ENCODE measurements at regions not wholly inside any gene's neighbourhood (a gene's known extent, or its start where the extent isn't known, plus 50 kb on each side); places are given as distances from the start of the nearest gene placed in this dataset.

DNA sequence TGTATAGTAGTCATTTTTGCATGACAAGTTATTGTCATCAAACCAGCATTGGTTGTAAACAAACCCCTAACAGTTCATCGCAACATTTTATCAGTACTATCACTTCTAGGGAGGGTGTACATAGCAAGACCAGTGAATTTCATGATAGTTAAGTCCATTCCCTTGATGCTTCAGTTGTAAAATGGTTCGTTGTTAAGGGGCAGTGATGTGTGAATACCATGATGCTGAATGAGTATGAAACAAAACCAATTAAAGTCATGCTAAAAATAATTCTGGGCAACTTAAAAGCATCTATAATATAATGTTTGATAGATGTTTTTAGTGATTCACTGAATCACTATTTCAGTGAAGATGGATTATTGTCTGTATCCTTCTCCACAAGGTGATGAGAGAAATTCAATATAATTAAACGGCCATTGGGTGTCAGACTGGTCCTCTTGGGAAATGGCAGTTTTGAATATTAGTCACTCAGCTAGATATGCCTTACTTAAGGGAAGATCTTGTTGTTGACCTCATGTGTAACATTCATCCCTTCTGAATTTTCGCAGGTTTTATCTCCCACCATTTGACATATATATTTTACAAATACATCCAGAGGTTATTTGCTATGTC lies 742.2 kb upstream of the TMPRSS15 start:
- H3K27me3 ChIP-seq (ENCODE audit: insufficient read depth, insufficient read length) = no peaks in the 10 kb centered on the region

DNA sequence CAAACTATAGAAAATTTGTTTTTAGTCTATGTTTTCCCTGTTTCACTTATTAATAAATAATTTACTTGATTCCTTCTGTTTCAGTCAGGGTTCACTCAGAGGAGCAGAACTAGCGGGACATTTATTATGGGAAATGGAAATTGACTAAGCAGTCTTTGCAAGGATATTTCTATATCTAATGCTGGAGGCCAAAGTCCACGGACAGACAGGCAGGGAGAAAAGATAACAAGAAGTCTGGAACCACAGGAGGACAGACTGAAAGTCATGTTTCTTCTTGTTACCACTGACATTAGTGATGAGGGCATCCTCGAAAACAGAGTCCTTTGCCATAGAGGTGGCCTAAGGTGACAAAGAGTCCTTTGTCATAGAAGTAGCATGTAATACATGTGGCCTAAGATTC lies 744.5 kb upstream of the TMPRSS15 start:
- no peaks in the 10 kb centered on the region for H3K27me3 ChIP-seq (ENCODE audit: insufficient read depth, insufficient read length)
- no peaks in the 10 kb centered on the region for H3K36me3 ChIP-seq (ENCODE audit: insufficient read depth, insufficient read length, low read length)
- H3K9me3 ChIP-seq (ENCODE audit: insufficient read depth, low read length) = no peaks in the 10 kb centered on the region
- TF ChIP-seq SUZ12 (IDR thresholded peaks at IDR 0.05; ENCODE audit: extremely low read depth, insufficient read depth, insufficient read length) = no peak
- no peak for DNase-seq (ENCODE audit: low read depth, low spot score)
- no peak overlapping the region for H3K4me3 ChIP-seq (ENCODE audit: insufficient read length, low read depth)
- no peaks in the 10 kb centered on the region for H3K4me1 ChIP-seq (ENCODE audit: insufficient read depth, insufficient read length)
- no peak overlapping the region for H3K9ac ChIP-seq (ENCODE audit: insufficient read length, low read depth)

More for the DNA sequence above, 742.2 kb upstream of the TMPRSS15 start:
- Histone ChIP-seq H3K9me3 (ENCODE audit: insufficient read depth, low read length) (no peaks in the 10 kb centered on the region), H3K36me3 (ENCODE audit: insufficient read depth, insufficient read length, low read length) (no peaks in the 10 kb centered on the region), H3K4me3 (ENCODE audit: insufficient read length, low read depth) (no peak overlapping the region), H3K9ac (ENCODE audit: insufficient read length, low read depth) (no peak overlapping the region), H3K4me1 (ENCODE audit: insufficient read depth, insufficient read length) (no peaks in the 10 kb centered on the region)
- no peak for DNase-seq (ENCODE audit: low read depth, low spot score)
- TF ChIP-seq YY1 (IDR thresholded peaks at IDR 0.05; ENCODE audit: insufficient read depth, insufficient read length) (no peak), SUZ12 (IDR thresholded peaks at IDR 0.05; ENCODE audit: extremely low read depth, insufficient read depth, insufficient read length) (no peak), ZNF274 (IDR thresholded peaks at IDR 0.05; ENCODE audit: low read depth, low read length) (no peak)

DNA sequence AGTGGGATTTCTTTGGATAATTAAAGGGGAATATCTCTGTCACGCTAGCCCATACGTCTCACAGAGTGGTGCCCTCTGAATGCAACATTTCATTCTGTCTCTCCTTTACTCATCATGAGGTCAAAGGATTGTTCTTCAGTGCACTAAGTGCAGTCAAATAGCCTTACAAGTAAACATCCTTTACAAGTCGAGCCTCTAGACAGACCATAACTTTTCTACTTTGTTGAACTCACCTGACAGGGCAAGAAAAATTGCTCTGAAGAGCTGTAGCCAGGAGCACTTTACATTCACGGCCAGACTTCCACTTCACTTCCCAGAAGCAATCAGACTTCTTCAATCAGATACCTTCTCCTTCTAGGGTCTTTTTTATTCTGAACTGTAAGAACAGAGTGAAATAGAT lies 768.0 kb upstream of the TMPRSS15 start:
- H3K36me3 ChIP-seq (ENCODE audit: insufficient read depth, insufficient read length, low read length) = no peaks in the 10 kb centered on the region
- H3K4me3 ChIP-seq (ENCODE audit: insufficient read length, low read depth) = no peak overlapping the region
- no peak for TF ChIP-seq ZNF274 (IDR thresholded peaks at IDR 0.05; ENCODE audit: low read depth, low read length)
- TF ChIP-seq YY1 (IDR thresholded peaks at IDR 0.05; ENCODE audit: insufficient read depth, insufficient read length) = no peak
- TF ChIP-seq SUZ12 (IDR thresholded peaks at IDR 0.05; ENCODE audit: extremely low read depth, insufficient read depth, insufficient read length) = no peak
- no peak for DNase-seq (ENCODE audit: low read depth, low spot score)
- H3K27me3 ChIP-seq (ENCODE audit: insufficient read depth, insufficient read length) = no peaks in the 10 kb centered on the region
- H3K9me3 ChIP-seq (ENCODE audit: insufficient read depth, low read length) = no peaks in the 10 kb centered on the region
- H3K9ac ChIP-seq (ENCODE audit: insufficient read length, low read depth) = no peak overlapping the region
- no peaks in the 10 kb centered on the region for H3K4me1 ChIP-seq (ENCODE audit: insufficient read depth, insufficient read length)

DNA sequence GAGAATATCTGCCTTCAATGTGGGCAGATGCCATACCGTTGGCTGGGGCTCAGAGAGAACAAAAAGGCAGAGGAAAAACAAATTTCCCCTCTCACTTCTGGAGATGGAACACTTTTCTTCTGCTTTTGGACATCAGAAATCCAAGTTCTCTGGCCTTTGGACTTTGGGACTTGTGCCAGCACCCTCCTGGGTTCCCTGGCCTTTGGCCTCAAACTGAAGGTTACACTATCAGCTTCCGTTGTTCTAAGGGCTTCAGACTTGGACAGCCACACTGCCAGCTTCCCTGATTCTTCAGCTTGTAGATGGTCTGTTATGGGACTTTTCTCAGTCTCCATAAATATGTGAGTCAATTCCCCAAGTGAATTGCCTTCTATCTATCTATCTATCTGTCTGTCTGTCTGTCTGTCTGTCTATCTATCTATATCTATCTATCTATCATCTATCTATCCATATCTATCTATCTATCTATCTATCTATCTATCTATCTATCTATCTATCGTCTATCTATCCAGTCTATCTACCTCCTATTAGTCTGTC lies 778.1 kb upstream of the TMPRSS15 start:
- Histone ChIP-seq H3K4me3 (ENCODE audit: insufficient read length, low read depth) (no peak overlapping the region), H3K9ac (ENCODE audit: insufficient read length, low read depth) (no peak overlapping the region), H3K4me1 (ENCODE audit: insufficient read depth, insufficient read length) (no peaks in the 10 kb centered on the region), H3K27me3 (ENCODE audit: insufficient read depth, insufficient read length) (no peaks in the 10 kb centered on the region), H3K9me3 (ENCODE audit: insufficient read depth, low read length) (no peaks in the 10 kb centered on the region), H3K36me3 (ENCODE audit: insufficient read depth, insufficient read length, low read length) (no peaks in the 10 kb centered on the region)
- DNase-seq (ENCODE audit: low read depth, low spot score) = no peak
- TF ChIP-seq YY1 (IDR thresholded peaks at IDR 0.05; ENCODE audit: insufficient read depth, insufficient read length) = no peak
- no peak for TF ChIP-seq SUZ12 (IDR thresholded peaks at IDR 0.05; ENCODE audit: extremely low read depth, insufficient read depth, insufficient read length)
- TF ChIP-seq ZNF274 (IDR thresholded peaks at IDR 0.05; ENCODE audit: low read depth, low read length) = no peak

DNA sequence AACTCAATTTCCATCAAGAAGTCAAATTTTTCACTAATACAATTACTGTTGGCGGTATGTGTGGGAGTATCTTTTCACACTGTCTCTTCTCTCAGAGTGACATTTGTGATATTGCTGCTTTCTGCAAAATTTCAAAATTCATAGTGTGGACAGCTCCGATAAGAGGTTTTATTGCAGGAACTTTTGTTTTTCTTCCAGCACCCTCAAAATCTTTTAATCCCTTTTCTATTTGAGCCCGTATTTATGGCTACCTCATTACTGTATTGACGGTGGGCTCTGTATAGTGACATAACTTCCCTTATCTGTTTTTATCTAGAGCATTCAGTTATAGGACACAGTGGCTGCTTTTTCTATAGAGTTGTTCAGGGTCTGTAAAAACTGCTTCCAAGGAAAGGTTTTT lies 794.4 kb upstream of the TMPRSS15 start:
- Histone ChIP-seq H3K9ac (ENCODE audit: insufficient read length, low read depth) (no peak overlapping the region), H3K27me3 (ENCODE audit: insufficient read depth, insufficient read length) (no peaks in the 10 kb centered on the region), H3K4me3 (ENCODE audit: insufficient read length, low read depth) (no peak overlapping the region), H3K9me3 (ENCODE audit: insufficient read depth, low read length) (no peaks in the 10 kb centered on the region), H3K36me3 (ENCODE audit: insufficient read depth, insufficient read length, low read length) (no peaks in the 10 kb centered on the region), H3K4me1 (ENCODE audit: insufficient read depth, insufficient read length) (no peaks in the 10 kb centered on the region)
- DNase-seq (ENCODE audit: low read depth, low spot score) = no peak
- TF ChIP-seq YY1 (IDR thresholded peaks at IDR 0.05; ENCODE audit: insufficient read depth, insufficient read length) (no peak), ZNF274 (IDR thresholded peaks at IDR 0.05; ENCODE audit: low read depth, low read length) (no peak), SUZ12 (IDR thresholded peaks at IDR 0.05; ENCODE audit: extremely low read depth, insufficient read depth, insufficient read length) (no peak)

DNA sequence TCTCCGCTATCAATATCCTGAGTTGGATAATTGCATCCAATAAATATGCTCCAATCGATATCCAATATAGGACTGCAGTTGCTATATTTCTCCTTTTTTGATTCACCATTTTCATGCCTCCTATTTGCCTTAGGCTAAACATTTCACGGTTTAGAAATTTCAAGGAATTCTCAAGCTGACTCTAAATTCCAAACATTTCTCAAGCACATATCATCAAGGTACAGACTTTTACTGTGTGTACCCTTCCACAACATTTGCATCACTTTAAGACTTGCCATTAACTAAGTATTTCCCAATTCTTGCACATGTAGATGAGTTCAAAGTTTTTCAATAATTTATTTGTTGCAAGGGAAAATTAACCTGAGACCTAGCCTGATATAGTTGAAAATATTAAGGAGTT lies 795.2 kb upstream of the TMPRSS15 start:
- no peaks in the 10 kb centered on the region for H3K36me3 ChIP-seq (ENCODE audit: insufficient read depth, insufficient read length, low read length)
- H3K4me3 ChIP-seq (ENCODE audit: insufficient read length, low read depth) = no peak overlapping the region
- TF ChIP-seq ZNF274 (IDR thresholded peaks at IDR 0.05; ENCODE audit: low read depth, low read length) = no peak
- TF ChIP-seq SUZ12 (IDR thresholded peaks at IDR 0.05; ENCODE audit: extremely low read depth, insufficient read depth, insufficient read length) = no peak
- no peak for TF ChIP-seq YY1 (IDR thresholded peaks at IDR 0.05; ENCODE audit: insufficient read depth, insufficient read length)
- H3K27me3 ChIP-seq (ENCODE audit: insufficient read depth, insufficient read length) = no peaks in the 10 kb centered on the region
- no peak for DNase-seq (ENCODE audit: low read depth, low spot score)
- H3K9ac ChIP-seq (ENCODE audit: insufficient read length, low read depth) = no peak overlapping the region
- no peaks in the 10 kb centered on the region for H3K9me3 ChIP-seq (ENCODE audit: insufficient read depth, low read length)
- no peaks in the 10 kb centered on the region for H3K4me1 ChIP-seq (ENCODE audit: insufficient read depth, insufficient read length)

DNA sequence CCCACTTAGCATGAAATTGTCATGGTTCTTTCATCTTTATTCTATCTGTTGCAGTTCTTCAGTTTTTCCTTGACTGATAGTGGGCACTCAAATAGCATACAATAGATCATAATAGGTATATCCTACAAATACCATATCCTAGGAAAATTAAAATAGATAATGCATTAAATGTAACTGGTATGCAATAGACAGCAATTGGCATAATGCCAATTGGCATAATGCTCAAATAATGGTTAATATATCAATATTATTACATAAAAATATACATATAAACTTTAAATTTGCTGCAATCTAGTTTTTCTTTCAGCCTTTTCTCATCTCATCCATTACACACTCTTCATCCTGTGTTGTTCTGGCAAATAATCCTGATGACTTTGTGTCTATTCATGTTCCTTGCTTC lies 814.6 kb upstream of the TMPRSS15 start:
- Histone ChIP-seq H3K36me3 (ENCODE audit: insufficient read depth, insufficient read length, low read length) (no peaks in the 10 kb centered on the region), H3K9ac (ENCODE audit: insufficient read length, low read depth) (no peak overlapping the region), H3K4me1 (ENCODE audit: insufficient read depth, insufficient read length) (no peaks in the 10 kb centered on the region), H3K4me3 (ENCODE audit: insufficient read length, low read depth) (no peak overlapping the region), H3K27me3 (ENCODE audit: insufficient read depth, insufficient read length) (no peaks in the 10 kb centered on the region), H3K9me3 (ENCODE audit: insufficient read depth, low read length) (no peaks in the 10 kb centered on the region)
- DNase-seq (ENCODE audit: low read depth, low spot score) = no peak
- no peak for TF ChIP-seq ZNF274 (IDR thresholded peaks at IDR 0.05; ENCODE audit: low read depth, low read length)
- TF ChIP-seq SUZ12 (IDR thresholded peaks at IDR 0.05; ENCODE audit: extremely low read depth, insufficient read depth, insufficient read length) = no peak
- no peak for TF ChIP-seq YY1 (IDR thresholded peaks at IDR 0.05; ENCODE audit: insufficient read depth, insufficient read length)

All from NT2/D1 (cell line).